H7 (cell line): ENCODE measurements at regions not wholly inside any gene's neighbourhood (a gene's known extent, or its start where the extent isn't known, plus 50 kb on each side); places are given as distances from the start of the nearest gene placed in this dataset.

Experiments used
- DNase-seq: peaks from one replicate; pipeline ENCODE4 v3.0.0; 2012
- H3K27me3 ChIP-seq: 2 replicates; pipeline ENCODE4 v1.6.0; 2011; ENCODE audit warnings: mild to moderate bottlenecking, low read length; ENCODE audit not compliant: control insufficient read depth, insufficient read depth
- H3K36me3 ChIP-seq: replicated peaks from 2 replicates; pipeline ENCODE4 v1.5.1; 2011; ENCODE audit warnings: low read length; ENCODE audit not compliant: control insufficient read depth, insufficient read depth
- H3K4me3 ChIP-seq: 2 replicates; pipeline ENCODE4 v1.5.1; 2011; ENCODE audit warnings: low read depth, mild to moderate bottlenecking, control low read depth, low read length, moderate library complexity; ENCODE audit not compliant: insufficient read depth

DNA sequence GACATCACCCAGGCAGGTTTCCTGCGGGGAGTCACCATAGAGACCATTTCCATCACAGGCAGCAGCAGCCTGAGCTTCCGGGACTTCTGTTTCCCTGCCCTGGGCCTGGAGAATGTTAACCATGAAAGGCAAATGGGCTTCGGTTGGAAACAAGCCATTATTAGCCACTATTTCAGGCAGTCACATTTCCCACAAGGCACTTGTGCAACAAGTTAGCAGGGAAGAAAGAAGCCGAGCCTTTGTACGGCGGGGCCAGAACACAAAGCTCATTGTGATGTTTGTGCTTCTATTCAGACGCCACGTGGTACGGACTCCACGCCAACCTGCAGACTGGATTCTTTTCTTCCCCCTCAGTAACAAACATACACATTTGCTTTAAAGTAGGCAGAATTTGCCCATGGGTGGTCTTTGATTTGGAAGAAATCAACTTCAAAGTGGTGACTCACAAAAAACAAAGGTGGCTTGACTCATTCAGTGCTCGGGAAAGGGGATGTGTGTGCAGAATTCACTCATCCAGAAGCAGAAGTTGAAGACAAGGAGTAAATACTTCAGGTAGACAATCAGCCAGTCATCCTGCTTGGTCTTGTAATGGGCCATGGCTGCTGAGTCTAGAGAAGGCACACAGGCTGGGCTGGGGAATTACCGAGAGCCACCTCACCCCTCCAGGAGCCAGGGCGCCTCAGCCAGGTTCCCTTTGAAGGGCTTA, 154.2 kb upstream of the PRMT8 start:
- H3K4me3 ChIP-seq, result no peak overlapping the region
- no peaks in the 10 kb centered on the region for H3K36me3 ChIP-seq
- DNase-seq, result peak; percentile 50
- no peaks in the 10 kb centered on the region for H3K27me3 ChIP-seq

DNA sequence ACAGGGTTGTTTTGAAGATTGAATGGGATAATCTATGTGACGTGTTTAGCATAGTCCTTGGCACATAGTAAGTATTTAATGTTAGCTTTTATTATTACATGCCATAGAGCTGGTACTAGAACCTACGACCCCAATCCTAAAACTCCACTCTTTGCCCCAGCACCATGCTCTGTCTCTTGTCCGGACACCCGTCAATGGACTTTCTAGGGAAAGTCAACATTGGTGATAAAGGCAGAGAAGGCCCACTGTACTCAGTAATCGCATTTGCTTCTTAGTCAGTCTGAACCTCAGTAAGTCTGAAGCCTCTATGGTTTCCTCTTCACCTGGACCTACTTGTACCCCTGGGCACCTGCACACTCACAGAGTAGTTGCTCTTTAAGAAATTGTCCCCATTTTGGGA, 153.1 kb upstream of the PRMT8 start:
- no peak overlapping the region for H3K4me3 ChIP-seq
- H3K27me3 ChIP-seq, result no peaks in the 10 kb centered on the region
- H3K36me3 ChIP-seq, result no peaks in the 10 kb centered on the region
- DNase-seq, result no peak

DNA sequence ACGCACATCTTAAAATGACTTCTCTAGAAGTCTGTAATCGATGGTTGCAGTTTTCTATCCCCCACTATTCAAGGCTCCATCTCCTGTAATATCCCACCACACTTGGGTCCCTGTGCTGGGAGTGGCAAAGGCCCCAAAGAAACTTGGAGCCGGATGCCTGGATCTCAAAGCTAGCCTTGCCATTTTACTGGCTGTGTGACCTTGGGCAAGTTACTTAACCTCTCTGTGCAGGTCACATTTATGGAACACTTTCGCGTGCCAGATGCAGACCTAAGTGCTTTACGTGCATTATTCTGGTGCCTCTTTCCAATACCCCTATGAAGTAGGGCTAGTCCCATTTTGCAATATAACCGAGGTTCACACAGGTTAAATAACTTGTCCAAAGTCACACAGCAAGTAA, 151.8 kb upstream of the PRMT8 start:
- Histone ChIP-seq H3K4me3 (no peak overlapping the region), H3K36me3 (no peaks in the 10 kb centered on the region), H3K27me3 (no peaks in the 10 kb centered on the region)
- no peak for DNase-seq

DNA sequence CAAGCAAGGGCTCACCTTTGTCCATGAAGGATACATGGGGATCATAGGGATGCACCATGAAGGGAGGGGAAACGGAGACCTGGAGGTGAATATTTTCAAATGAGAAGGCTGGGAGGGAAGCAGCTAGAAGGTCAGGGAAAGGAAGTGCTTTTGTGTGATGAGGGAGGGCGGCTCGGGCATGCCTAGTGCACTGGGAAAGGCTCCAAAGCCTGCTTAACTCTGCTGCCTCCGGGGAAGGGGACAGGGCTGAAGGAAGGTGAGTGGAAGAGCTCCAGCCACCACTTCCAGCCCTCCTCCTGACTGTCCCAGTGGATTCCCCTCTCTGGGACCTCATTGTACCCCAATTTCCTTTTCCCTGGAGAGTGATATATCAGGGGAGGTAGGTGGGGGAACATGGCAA, 149.4 kb upstream of the PRMT8 start:
- no peak overlapping the region for H3K4me3 ChIP-seq
- no peaks in the 10 kb centered on the region for H3K27me3 ChIP-seq
- DNase-seq, result no peak
- no peaks in the 10 kb centered on the region for H3K36me3 ChIP-seq

DNA sequence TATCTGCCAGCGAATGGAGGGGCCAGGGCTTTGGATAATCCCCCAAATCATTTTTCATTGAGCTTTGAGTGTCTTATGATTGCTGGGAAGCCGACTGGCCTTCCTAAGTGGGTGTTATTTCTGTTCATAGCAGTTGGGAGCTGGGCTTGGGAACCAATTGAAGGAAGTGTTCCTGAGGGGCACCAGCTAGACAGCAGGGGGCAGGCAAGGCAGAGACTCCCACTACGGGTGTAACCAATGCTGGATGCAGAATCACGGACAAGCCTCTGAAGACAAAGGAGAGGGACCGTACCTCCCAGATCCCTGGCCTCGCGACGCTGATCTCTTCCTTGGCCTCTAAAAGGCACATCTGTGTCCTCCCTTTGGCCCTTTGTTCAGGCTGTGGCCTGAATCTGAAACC, 149.0 kb upstream of the PRMT8 start:
- DNase-seq, result peak; percentile 82
- Histone ChIP-seq H3K4me3 (no peak overlapping the region), H3K36me3 (no peaks in the 10 kb centered on the region), H3K27me3 (no peaks in the 10 kb centered on the region)

DNA sequence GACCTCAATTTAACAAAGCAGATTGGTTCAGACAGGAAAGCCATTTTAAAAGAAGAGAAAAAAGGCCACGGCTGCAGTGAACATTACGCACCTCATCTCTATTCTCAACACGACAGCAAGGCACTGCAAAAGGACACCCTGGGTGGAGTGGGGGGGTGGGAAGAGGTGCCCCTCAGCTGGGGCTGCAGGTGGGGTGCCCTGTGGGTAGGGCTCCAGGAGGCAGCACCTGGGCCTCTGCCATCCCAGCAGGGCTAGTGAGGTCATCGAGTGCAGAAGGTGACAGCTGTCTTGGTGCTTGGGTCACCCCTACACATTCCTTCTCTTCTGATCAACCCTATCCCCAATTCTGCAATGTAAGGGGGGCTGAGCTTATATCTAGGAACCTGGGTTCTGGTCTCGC, 142.9 kb upstream of the PRMT8 start:
- no peak for DNase-seq
- Histone ChIP-seq H3K36me3 (no peaks in the 10 kb centered on the region), H3K4me3 (no peak overlapping the region), H3K27me3 (peaks cover 2% of the 10 kb centered on the region; the same call in 1 of the 2 replicates)

DNA sequence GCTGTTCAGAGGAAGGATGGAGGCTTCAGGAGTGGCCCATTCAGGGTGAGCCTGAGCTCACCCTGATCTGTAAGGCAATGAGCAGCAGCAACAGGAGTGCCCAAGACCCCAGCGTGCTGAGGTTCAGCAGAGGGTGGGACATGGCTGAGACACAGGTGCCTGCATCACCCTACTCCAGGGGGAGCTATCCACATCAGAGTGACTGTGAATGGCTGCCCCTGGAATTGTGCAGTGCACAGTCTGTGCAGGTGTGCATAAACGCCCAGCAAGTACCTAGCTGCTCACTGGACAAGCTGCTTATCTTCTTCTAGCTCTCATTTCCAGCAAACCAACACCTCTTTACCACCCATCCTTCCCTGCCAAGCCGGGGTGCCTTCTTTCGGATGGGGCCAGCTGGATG, 140.6 kb upstream of the PRMT8 start:
- Histone ChIP-seq H3K4me3 (no peak overlapping the region), H3K27me3 (peaks cover 2% of the 10 kb centered on the region; the same call in 1 of the 2 replicates), H3K36me3 (no peaks in the 10 kb centered on the region)
- DNase-seq, result no peak

DNA sequence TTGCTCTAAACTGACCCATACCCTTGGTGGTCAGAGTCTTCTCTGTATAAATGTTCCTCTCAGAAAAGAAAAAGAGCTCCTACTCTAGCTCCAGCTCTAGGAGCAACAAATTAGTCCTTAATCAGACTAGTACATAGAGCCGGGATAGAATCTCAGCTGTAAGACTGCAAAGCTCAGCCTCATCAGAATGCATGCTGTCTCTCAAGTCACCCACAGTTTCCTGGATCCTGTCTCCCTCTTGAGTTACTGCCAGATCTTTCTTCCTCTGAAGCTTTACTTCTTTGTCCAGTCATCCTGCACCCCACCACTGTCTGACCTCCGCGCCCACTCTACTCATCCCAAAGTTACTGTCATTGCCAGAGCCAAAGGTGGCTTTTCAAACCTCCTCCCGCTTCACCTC, 139.3 kb upstream of the PRMT8 start:
- Histone ChIP-seq H3K27me3 (peaks cover 2% of the 10 kb centered on the region; the same call in 1 of the 2 replicates), H3K4me3 (no peak overlapping the region), H3K36me3 (no peaks in the 10 kb centered on the region)
- DNase-seq, result no peak

DNA sequence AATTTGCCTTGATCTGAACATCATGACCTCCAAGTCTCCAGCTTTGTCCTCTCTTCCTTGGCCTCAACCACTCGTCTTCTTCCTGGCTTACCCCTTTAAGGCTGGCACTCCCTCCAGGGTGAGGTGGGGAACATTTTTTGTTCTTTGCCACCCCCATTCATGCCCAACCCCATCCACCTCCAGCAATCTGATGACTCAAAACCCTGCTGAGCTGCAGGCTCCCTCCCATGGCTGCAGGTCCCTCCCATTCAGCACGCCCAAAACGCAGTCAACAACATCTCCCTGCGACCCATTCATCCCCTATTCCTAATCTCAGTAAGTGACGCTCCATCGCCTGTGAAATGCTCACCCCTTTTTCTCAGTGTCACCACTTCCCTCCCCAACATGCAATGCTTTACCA, 138.8 kb upstream of the PRMT8 start:
- H3K36me3 ChIP-seq, result no peaks in the 10 kb centered on the region
- no peak for DNase-seq
- H3K4me3 ChIP-seq, result no peak overlapping the region
- H3K27me3 ChIP-seq, result peaks cover 2% of the 10 kb centered on the region; the same call in 1 of the 2 replicates

DNA sequence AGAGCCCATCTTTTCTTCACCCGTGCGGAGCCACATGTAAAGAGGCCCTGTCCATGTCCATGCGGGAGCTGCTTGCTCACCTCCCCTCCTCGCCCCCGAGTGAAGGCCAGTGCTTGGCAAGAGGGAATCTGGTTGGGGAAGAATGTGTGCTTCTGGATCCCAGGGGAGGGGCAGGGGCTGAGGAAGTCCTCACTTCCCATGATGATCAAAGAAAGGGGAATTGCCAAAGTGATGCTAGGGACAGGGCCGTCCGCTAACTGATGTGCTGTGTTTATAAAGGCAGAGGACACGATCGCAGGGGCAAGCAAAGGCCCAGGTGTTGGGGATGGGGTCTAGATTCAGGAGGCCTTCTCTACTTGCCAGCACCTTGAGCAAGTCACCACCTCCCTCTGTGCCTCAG, 137.4 kb upstream of the PRMT8 start:
- no peaks in the 10 kb centered on the region for H3K36me3 ChIP-seq
- H3K27me3 ChIP-seq, result peaks cover 2% of the 10 kb centered on the region; the same call in 1 of the 2 replicates
- DNase-seq, result no peak
- no peak overlapping the region for H3K4me3 ChIP-seq

DNA sequence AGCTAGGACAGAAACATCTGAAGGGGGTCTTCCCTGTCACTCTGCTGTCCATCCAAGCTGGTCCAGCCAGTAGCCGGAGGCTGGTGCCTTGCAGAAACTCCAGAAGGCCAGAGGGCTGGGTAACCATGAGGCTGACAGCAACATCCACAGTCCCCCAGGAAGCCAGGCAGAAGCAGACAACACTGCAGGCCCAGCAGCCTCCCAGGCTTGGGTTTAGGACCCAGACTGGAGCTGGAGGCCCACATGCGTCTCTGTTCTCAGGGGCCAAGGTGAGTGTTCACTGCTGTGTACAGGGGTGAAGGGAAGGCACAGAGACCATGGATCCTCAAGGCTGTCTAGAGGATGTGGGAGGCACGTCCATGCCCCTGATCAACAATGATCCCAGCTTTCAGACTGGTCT, 136.4 kb upstream of the PRMT8 start:
- peaks cover 2% of the 10 kb centered on the region; the same call in 1 of the 2 replicates for H3K27me3 ChIP-seq
- DNase-seq, result no peak
- H3K36me3 ChIP-seq, result no peaks in the 10 kb centered on the region
- H3K4me3 ChIP-seq, result no peak overlapping the region

DNA sequence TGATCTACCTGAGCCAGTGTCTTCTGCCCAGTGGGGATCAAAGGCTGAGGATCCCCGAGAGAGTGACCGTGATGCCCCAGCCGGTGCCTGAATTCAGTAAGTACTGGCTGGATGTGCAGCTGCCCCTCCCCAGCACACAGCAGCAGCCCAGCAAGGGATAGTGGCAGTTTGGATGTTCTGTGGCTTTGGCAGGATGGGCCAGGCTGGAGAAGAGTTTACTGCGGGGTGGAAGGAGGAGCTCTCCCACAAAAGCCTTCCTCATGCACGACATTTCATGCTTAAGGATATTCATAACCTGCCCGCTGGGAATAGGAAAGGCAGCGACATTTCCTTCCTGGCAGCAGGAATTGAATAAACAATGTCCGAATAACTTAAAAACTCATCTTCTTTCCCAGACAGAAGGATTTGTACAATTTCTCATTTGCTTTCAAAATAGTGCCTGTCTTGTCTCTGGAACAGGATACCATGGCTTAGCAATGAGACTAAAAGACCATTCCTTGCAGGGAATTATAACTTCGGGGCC, 135.6 kb upstream of the PRMT8 start:
- H3K36me3 ChIP-seq, result no peaks in the 10 kb centered on the region
- DNase-seq, result no peak
- H3K4me3 ChIP-seq, result no peak overlapping the region
- peaks cover 2% of the 10 kb centered on the region; the same call in 1 of the 2 replicates for H3K27me3 ChIP-seq

DNA sequence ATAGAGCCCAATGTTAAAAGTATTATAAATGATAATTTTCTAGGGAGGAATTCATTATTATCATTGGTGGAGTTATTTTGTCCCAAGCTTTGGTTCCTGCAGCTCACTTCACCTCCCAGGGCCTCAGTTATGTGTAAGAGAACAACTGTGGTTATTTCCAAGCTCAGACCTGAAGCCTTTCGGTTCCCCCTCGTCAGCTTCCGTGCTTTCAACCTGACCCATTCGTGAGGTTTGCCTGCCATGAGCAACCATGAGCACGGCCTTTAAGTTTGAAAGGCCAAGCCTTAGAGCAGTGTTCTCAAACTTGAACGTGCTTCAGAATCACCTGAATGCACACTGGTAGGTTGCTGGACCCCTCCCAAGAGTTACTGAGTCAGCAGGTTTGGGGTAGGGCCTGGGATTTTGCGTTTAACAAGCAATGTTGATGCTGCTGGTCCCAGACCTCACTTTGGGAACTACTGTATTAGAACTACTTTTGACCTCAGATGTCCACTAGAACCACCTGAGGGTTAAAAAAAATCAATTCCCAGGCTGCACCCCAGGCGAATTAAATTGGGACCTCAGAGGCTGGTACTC, 133.0 kb upstream of the PRMT8 start:
- DNase-seq, result no peak
- no peaks in the 10 kb centered on the region for H3K36me3 ChIP-seq

DNA sequence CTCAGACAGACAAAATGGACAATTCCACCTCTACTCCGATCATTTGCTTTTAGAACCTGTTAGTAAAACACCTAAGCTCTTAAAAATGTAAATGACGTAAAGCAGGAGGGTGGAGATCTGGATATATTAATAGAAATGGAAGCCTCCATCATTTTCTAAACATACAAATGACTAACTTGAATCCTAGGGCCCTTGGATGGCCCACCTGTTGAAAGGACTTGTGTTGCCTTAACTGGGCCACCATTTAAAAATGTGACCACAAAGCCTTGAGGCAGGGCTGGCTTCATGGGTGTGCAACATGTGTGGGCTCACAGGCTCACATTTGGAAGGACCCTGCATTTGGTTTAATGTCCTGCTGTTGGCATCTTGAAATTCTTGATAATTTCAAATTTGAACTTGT, 131.5 kb upstream of the PRMT8 start:
- no peak for DNase-seq
- Histone ChIP-seq H3K36me3 (no peaks in the 10 kb centered on the region), H3K27me3 (peaks cover 3% of the 10 kb centered on the region; the same call in 1 of the 2 replicates), H3K4me3 (no peak overlapping the region)

More for the DNA sequence above, 133.0 kb upstream of the PRMT8 start:
- Histone ChIP-seq H3K4me3 (no peak overlapping the region), H3K27me3 (no peaks in the 10 kb centered on the region; the same call in 1 of the 2 replicates)

DNA sequence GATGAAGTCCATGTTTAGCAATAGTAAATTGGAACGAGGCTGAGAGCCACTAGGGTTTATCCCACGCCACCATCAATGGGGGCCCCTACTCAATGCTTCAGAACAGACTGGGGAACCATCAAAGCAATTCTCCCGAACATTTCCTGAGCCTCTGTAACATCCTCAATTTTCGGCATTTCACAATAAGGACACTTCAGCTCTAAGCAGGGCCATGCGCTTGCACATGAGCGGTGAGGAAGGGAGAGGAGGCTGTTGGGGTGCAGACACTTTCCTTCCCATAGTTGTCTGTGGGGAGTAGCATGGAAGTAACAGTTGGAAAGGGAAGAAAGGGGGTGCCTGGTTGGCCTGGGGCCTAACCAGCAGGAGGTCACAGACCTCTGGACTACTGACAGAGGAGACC, 129.9 kb upstream of the PRMT8 start:
- Histone ChIP-seq H3K36me3 (no peaks in the 10 kb centered on the region), H3K27me3 (peaks cover 16% of the 10 kb centered on the region)

More for the DNA sequence above, 129.9 kb upstream of the PRMT8 start:
- H3K4me3 ChIP-seq, result no peak overlapping the region
- no peak for DNase-seq
